H1 (cell line): ENCODE measurements at regions not wholly inside any gene's neighbourhood (a gene's known extent, or its start where the extent isn't known, plus 50 kb on each side); places are given as distances from the start of the nearest gene placed in this dataset.

Source experiments
- EZH2 ChIP-seq: fragments of 200-600 bp; sonication (generic); IDR thresholded peaks from 2 replicates; pipeline ENCODE4 v1.7.1; 2012; ENCODE audit warnings: low read depth, mild to moderate bottlenecking, moderate library complexity, low read length, inconsistent platforms; ENCODE audit not compliant: severe bottlenecking
- TCF12 ChIP-seq: IDR thresholded peaks from 2 replicates; pipeline ENCODE4 v1.6.1; 2011; ENCODE audit warnings: low read depth, mild to moderate bottlenecking, low read length

DNA sequence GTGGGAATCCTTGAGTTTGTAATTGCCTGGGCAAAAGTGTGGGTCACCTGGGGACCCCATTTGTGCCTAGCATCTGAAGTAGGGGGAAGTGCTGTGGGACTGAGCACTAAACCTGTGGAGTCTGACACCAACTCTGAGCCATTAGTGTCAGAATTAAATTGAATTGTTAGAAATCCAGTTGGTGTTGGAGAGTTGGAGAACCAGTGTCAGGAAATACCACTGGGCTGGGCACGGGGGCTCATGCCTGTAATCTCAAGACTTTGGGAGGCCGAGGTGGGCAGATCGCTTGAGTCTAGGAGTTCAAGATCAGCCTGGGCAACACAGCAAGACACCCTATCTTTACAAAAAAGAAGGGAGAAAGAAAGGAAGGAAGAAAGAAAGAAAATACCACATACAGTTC is 67.5 kb upstream of the BRD7 start (continued):
- no peak for TF ChIP-seq EZH2
- no peak for TF ChIP-seq TCF12
